HT-29 (cell line): ENCODE measurements at regions not wholly inside any gene's neighbourhood (a gene's known extent, or its start where the extent isn't known, plus 50 kb on each side); places are given as distances from the start of the nearest gene placed in this dataset.

Experiments used
- DNase-seq: peaks from one replicate; pipeline ENCODE4 v3.0.0-alpha.2; 2015; ENCODE audit warnings: low spot score

DNA sequence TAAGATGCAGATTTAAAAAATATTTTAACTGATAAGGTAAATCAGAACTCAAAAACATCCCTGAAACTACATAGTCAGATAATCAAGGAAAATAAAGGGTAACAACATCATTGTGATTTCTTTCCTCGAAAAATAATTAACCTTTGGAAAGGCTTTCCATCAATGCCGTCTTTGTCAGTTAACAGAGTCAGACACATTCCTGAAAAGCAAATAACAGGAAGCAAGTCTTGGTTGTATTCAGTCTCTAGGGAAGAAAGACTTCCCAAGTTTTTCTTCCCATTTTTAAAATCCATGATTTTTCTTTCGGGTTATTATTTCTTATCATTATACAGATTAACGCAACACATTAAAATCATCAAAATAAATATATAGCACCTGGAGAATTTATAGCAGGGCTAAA is 256.4 kb upstream of the CDH6 start:
- DNase-seq, result no peak

DNA sequence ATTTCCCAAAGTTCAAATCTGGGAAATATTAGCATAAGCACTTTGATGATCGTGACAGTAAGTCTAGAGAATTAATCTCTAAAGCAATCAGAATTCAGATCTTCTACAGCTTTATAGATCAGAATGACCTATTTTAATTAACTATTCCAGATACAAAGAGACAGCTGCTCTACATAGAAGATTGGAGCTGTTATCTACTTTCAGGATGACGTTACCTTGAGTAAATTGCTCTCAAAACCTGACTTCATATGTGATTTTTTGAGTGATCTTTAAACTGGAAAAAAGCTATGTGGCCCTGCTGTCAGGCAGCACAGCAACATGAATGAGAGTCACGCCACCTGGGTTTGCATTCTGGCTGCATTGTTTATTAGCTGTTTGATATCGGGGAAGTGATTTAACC is 259.9 kb upstream of the CDH6 start:
- DNase-seq, result no peak

DNA sequence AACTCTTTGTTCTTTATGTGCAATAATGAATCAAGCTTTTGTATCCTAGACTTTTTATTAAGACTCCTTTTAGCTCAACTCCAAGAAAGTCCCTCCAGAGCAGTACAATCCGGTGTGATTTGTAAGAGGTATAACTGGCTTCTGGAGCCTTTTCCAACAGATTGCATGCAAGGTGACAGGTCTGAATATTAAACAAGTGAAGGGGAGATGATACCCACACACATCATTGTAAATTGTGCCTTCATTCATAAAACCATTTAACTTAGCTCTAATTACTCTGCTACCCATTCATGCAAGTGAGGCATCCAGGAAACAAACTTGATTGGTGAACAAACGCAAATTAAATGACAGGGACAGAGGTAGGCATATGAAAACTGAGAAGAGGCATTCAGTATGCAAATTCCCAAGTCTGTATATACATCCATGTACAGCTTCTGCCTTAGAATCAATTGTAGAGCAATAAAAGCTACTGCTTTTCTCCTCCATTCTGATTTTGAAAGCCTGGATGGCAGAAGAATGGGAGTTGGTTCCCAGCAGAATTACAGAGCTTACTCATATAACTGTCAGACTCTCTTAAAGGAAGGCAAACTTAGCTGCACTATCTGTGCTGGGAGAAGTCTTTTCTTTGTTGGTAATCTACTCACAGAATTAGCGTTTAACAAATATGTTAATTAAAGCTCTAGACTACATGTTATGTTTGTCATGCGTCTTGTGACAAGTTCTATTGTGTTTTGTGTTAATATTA is 261.0 kb upstream of the CDH6 start:
- DNase-seq, result no peak

DNA sequence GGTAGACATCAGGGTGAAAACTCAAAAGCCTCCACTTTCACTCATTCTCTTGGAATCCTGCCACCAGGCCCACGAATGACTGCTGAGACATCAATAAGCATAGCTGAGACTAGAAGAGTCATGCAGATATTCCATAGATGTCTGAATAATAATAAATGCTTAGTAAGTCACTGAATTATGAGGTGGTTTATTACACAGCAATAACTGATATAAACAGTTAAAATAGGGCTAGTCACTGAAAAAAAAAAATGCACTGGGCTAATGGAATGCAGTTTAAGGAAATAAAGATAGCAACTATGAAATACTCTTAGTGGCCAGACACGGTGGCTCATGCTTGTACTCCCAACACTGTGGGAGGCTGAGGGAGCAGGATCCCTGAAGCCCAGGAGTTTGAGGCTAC is 262.8 kb upstream of the CDH6 start:
- DNase-seq, result no peak

DNA sequence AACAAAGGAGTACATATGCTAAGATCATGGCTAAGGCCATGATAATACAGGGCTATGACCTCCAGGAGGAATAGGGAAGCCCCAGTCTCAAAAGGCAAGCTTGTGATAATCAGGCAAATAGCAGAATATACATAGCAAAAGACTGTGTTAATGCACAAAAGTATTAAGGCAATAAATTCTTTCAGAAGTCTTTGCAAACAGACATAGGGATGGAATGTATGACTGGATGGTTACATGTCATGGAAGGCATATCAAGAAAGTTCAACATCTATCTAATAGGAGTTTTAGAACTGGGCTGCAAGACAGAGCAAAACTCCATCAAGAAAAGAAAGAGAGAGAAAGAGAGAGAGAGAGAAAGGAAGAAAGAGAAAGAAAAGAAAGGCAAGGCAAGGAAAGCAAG is 264.5 kb upstream of the CDH6 start:
- no peak for DNase-seq

DNA sequence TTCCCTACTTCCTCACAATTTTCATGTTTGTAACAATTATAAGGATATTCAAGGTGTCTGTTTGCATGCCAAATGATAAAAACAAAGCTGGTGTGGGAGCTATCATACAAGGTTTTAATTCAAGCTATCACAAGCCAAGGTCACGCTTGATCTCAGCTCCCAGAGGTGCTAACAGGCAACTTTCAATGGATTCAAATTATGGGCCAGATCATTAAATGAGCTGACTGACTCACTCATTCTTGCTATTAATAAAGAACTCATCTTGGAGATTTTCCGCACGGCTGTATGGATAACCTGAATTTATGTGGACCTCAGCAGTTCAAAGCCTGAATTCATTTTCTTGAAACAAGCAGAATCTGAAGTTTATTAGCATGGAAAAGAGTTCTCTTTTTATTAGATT is 267.3 kb upstream of the CDH6 start:
- DNase-seq, result no peak

DNA sequence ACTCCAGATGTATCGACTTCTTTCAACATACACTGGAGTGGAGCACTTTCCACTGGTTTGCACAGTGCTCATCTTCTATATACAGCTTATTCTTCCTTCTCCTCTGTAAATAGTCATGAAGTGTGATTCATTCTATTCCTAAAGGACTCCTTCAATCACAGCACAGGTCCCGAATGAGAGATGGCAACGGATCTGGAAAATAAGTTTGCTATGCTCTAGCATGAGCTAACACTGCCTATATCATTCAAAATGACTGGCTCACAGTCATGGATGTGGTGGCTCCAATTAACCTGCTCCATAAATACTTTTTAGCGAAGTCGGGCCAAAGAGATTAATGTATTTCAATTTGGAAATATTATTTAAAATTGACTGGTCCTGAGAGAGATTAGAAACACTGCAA is 272.1 kb upstream of the CDH6 start:
- no peak for DNase-seq

DNA sequence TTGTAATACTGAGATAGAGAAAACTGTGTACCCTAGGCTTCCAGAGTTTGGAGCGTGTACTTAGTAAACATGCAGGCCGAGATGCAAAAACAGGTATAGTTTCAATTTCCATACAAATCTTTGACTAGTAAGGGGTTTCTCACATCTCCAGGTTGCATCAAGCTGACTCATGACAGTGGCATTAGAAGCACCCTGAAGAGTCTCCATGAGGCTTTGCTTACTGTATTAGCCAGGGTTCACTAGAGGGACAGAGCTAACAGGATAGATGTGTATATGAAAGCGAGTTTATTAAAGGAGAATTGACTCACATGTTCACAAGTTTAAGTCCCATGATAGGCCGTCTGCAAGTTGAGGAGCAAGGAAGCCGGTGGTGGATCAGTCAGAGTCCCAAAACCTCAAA is 275.3 kb upstream of the CDH6 start:
- no peak for DNase-seq

DNA sequence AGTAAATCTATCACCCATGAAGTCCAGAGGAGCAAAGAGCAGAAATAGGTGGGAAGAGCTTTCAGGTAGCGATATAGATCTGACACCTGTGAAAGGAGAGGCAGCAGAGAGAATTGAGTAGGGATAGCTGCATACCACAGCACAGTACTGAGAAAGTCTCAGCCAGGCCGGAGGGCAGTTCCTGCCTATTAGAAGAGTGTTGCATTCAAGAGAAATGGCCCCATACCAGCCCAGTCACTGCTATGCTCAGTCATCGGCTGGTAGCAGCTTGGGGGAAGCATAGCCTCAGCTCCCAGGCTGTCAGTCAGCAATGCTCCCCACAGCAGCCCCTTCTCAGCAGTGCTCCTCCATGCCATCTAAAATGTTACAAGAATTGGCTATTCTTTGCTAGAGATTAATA is 285.1 kb upstream of the CDH6 start:
- no peak for DNase-seq

DNA sequence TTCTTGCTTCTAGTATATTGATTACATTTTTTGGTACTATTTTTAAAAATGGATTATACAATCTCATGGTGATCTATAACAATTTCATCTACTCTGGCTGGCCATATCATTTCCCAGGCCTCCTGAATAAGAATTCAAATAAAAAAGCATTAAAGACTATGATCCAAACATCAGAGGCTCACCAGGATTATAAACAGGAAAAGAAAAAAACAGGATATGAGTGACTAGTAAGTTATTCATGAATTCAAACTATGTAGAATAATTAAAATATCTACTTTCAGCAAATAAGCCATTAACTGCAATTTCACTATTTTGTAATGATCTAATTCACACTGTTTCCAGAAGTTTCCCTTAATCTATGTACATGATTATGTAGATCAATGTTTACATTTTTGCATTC is 293.1 kb upstream of the CDH6 start:
- no peak for DNase-seq

DNA sequence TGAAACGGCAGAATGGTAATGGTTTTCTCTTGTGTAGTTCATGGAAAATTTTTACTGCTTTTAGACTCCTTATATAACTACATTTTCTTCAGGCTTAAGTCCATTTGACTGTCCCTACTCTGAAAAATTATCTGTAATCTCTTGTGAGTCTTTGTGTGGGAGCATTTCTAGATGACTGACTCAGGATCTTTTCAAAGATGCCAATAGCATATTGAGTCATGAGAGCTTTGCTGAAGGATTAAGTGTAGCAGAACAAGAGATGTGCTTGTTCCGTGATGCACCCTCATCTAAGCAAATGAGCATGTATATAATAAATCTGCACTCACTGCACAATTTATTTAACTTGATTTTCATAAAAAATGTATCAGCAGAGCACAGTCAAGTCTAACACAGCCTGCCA is 298.7 kb upstream of the CDH6 start:
- no peak for DNase-seq

DNA sequence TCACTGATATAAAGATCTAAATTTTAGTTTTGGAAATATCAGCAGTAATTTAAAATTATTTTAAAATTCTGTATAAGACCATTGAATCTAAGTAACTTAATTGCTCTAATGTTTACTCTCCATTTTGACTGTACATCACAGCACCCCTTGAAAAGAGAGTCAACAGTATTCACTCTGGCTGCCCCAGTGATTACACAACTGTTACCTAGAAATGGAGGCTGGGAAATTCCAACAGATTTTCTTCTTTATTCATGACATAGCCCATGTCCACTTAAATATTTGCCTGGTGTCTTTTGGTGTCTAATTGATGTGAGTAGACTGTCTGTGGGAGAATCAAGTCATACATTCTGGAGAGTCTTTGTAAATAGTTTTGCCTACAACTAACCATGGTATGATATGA is 301.8 kb upstream of the CDH6 start:
- no peak for DNase-seq

DNA sequence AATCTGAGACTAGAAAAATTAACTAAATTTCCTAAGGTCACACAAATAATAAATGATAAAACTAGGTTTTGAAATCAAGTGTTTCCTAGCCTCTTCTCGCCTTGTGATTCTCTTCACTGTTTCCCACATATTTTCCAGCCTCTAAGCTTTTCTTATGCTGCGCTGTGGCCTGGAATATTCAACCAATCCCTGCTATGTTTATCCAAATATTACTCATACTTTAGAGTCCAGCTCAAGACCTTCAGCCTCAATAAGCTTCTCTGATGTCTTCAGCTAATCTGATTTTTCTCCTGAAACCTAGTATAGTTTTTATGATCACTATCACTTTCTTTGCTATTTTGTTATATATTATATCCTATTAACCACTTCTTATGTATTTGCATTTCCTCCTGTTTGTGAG is 303.1 kb upstream of the CDH6 start:
- no peak for DNase-seq

DNA sequence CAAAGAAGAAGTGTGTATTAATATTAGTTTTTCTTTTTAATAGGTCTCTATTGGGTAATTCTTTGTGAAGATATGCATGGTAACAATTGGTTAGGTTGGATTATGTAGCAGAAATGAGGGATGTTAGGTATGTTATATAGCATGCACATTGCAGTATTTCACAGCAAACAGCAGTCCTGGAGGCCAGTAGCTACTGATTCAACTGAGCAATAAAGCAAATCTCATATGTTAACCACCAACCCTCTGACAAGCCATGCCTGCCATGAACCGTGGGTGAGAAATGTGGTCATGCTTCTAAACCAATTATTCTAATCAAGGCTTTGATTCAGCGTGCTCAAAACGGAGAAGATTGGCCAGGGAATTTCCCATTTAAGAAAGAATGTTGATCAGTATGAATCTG is 313.0 kb upstream of the CDH6 start:
- DNase-seq, result no peak

DNA sequence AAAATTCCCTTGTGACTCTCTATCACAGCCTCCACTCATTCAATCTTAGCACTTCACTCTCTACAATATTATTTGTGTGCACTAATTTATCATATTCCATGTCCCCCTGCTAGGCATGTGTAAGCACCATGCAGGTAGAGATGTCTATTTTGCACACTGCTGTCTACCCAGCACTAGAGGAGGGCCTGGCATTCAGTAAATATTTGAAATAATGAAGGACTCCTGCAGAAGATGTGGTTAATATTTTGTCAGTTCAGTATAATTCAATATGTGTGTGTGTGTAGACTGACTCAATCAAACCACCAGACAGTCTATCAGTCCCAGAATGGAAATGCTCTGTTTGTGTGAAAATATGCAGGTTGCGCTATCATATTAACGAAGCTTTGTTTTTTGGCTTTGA is 313.6 kb upstream of the CDH6 start:
- no peak for DNase-seq

DNA sequence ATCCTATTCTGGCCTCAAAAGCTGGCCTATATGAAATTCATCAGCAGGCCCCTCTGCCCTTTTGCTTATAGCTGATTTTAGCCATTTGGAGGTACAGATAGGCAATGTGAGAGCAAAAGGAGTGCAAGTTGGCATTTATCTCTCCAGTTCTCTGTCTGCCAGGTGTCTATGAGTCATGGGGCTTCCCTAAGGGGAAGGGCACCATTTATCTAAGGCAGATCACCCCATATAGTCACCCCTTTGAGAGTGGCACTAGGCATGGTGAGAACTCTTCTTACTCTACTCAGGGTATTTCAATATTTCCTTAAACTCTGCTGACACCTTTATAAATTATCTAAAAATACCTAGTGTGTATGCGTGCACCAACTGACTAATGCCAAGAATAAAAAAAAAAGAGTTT is 314.7 kb upstream of the CDH6 start:
- no peak for DNase-seq

DNA sequence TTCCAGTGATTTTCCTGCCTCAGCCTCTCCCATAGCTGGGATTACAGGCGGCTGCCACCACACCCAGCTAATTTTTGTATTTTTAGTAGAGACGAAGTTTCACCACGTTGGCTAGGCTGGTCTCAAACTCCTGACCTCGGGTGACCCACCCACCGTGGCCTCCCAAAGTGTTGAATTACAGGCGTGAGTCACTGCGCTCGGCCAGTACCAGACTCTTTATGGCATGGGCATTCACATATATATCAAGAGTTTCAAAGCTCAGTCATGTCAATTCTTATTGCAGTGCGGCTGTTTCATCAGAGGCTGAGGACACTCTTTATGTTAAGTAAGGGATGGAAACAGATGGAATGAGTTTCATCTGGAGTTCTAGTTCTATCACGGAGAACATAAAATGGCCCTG is 315.2 kb upstream of the CDH6 start:
- DNase-seq, result no peak

DNA sequence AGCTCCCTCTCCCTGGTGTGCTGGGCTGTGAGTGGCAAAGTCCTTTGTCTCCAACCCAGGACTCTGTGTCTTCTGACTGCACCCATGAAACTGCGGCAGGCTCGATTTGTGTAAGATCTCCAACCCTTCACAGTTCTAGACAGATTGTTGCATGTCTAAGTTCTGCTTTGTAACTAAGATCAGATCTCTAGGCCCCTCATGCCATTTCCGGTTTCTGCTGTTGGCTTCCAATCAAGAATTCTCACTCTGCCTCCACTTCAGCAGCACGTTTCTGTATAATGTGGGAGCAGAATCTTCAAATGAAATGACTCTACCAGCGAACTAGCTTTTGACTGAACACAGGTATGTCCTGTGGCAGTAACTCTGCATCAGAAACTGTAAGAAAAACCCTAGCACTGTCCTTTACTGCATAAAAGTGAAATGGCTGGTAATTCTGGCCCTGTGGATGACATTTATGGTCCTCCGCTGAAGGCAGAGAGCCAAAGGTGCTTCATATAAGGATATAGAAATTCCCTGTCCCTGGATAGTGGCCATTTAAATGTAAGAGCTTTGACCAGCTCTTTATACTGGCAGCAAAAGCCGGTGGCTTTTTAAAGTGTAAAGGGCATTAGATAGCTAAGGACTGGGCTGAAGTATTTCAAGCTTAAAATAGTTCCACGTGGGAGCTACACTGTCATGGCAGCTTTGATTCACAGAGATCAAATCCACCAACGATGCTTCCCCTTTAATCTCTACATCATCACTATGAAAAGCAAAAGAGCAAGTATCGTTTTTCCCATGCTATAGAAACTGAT is 319.0 kb upstream of the CDH6 start:
- no peak for DNase-seq

DNA sequence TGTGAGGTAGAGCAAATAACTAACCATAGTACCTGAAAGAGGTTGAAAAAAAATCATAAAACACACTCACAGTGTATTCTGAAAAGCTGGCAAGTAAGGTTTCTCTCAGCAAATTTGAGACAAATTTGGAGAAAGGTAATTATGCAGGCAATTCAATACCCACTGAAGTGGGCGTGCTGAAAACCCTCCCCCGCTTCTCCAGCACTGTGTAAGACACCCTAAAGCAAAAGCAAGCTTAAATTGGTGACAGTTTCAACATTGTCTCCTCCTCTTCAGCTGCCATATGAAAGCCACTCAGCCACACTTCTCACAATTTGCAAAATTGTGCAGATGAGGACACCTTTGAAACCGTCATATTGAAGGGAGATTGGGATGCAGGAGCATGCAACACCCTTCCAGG is 322.3 kb upstream of the CDH6 start:
- DNase-seq, result no peak

DNA sequence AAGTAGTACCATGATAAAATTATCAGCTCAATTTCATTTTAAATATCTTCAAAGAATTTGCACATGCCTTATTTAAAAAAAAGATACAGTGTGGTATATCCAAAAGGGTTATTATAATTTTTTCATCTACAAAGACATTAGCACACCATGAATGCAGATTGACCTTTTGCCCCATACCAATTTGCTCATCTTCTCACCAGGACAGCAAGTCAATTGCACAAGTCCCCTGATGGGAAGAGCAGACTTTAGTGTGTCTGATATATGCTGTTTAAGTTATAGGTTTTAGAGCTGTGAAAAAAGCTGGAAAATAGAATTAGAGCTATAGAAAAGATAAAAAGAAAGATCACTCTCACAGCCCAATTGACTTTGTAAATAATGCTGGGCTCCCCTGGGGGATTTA is 325.8 kb upstream of the CDH6 start:
- DNase-seq, result no peak

DNA sequence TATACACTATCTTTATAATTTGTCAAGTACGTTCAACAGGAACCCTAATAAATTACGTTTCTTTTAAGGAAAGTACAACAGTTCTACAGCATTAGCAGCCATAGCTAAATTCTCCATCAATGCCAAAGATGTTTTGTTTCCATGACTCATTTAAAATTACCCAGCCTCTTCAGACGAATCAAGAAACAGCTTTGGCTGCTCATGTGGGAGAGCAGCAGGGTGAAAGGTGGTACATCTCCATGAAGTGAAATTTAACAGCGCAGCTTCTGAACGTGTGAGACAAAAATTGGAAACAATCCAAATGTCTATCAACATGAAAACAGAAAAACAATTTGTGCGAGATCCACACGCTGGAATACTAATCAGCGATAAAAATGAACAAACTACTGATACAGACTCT is 327.3 kb upstream of the CDH6 start:
- no peak for DNase-seq

DNA sequence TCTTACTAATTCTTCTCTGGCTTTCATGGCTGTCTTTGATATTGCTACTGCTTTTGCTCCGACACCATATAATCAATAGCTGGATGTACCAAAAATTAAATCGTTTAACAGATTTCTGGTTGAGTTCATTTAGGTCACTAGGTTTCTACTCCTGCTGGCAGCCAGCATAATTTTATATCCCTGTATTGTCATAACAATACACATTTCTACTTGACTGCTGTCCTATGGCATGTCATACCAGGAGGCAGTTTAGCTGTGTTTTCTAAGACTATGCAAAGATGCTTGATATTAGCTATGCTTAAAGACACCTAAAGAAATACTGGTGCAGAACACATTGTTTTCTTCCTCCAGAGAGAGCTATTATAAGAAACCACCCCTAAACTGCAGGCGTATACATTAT is 337.2 kb upstream of the CDH6 start:
- DNase-seq, result no peak

DNA sequence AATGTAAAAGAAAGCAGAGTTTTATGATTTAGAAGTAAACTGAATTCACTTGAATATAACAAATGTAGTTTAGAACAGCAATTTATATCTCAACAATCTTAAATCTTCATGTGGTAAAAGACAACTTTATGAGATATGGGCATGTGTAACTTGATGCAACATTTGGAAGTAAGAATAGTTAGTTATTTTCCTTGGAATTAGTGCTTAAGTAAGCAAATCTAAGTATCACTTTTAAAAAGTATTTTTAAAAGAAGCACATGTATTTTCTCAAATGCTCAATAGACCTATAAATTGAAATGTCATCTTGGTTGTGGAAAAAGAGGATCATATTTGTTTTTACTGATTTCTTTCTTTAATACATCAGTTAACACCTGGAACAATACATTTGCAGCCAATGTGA is 340.3 kb upstream of the CDH6 start:
- no peak for DNase-seq

DNA sequence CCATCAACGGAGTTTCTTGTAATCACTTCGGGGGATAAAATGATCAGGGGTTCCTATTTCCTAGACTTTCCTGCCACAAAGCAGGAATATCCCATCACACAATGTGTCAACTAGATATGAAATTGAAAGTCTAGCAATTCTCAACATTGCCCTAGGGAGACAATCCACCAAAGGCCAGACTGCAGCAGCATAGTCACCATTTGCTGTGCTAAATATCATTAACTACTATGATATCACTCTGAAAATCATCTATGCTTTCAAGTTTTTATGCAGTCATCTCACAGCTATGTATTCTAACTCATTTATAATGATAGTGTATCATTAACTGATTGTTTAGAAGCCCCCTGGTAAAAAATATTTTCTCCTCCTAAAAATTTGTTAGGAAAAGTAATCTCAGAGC is 342.6 kb upstream of the CDH6 start:
- DNase-seq, result no peak
